ENCODE measurements at regions not wholly inside any gene's neighbourhood (a gene's known extent, or its start where the extent isn't known, plus 50 kb on each side); places are given as distances from the start of the nearest gene placed in this dataset.
"Not testable (repeated sequence)": the region's sequence is repeated elsewhere in the genome, so short reads cannot be mapped to it uniquely, and the experiment has no call there.

DNA sequence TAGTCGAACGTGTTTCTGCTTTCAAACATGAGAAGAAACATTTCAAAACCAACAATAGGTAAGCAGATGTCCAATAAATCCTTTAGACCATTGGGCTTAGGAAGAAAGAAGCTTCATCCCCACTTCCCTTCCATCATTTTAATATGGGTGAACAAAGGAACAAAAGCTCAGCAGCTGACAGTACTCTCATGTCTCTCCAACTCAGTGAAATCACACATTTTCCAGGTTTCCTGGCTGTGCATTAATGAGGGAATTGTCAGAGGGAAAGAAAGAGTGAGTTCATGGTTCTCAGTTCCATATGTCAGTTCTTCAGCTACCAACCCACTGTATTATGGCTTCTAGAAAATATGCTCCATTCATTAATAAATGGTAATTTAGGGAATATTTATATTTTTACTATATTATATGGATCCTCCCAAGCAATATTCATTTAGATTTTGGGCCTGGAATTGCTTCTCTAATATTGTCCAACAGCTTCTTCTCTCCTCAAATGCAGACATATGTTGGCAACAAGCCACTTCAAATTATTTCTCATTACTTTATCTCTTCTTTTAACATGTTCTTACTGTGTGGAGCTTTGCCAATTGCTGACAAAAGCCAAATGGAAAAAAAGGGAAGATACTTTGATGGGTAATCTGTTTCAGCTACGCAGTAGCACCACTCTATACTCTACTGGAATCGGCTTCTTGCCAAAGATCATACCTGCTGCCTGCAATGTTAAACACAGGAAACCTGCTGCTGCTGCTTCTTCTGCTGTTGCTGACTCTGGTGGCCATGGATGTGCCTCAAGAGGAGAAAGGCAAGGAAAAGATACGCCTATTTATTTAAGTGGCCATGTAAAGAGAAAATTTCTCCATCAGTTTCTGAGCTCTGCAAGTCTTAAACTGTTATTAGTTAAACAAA is 1757.6 kb downstream of the ARAP2 start:
- DNase-seq, result peak; percentile 29 to 57

DNA sequence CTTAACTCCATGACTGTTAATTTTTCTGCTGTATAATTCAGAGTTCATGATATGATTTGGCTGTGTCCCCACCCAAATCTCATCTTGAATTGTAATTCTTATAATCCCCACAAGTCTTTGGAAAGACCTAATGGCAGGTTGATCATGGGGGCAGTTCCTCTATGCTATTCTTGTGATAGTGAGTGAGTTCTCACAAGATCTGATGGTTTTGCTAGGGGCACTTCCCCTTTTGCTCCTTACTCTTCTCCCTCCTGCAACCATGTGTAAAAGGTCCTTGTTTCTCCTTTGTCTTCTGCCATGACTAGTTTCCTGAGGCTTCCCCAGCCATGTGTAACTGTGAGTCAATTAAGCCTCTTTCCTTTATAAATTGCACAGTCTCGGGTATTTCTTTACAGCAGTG is 1751.9 kb downstream of the ARAP2 start:
- no peak for DNase-seq

DNA sequence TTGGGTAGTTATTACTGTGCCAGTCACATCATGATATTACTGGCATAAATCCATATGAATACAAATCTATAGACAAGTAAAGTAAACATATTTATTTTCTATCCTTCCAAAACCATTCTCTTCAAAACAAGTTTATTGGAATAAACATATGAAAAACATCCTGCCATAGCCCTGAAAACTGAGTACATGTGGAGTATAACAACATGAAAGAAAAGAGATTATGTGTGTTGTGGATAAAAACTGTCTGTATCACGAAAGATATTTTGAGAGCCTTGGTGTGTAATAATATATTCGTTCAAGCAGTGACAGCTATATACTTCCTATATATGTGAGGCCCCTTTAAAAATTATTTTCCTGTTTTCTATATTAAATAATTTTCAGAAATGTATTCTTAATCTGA is 1742.2 kb downstream of the ARAP2 start:
- no peak for DNase-seq

DNA sequence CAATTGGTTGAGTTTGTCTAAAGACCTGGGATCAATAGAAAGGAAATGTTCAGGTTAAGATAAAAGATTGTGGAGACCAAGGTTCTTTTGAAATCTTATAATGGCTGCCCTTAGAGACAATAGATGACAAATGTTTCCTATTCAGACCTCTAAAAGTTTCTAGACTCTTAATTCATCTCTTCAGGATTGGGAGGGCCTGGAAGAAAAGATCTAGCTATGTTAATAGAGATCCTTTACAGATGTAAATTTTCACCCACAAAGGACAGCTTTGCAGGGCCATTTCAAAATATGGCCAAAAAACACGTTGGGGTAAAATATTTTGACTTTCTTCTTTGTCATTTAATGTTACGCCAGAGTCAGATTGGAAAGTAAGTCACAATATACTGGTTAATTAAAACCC is 1739.6 kb downstream of the ARAP2 start:
- DNase-seq, result not testable (repeated sequence)

DNA sequence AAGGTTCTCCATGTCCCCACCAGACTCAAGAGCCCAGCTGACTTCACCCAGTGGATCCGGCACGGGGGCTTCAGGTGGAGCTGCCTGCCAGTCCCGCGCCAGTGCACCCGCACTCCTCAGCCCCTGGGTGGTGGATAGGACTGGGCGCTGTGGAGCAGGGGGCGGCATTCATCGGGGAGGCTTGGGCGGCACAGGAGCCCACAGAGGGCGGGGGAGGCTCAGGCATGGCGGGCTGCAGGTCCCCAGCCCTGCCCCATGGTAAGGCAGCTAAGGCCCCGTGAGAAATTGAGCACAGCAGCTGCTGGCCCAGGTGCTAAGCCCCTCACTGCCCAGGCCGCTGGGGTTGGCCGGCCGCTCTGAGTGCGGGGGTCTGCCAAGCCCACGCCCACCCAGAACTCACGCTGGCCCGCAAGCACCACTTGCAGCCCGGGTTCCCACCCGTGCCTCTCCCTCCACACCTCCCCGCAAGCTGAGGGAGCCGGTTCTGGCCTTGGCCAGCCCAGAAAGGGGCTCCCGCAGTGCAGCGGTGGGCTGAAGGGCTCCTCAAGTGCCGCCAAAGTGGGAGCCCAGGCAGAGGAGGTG is 1737.7 kb downstream of the ARAP2 start:
- DNase-seq, result not testable (repeated sequence)

DNA sequence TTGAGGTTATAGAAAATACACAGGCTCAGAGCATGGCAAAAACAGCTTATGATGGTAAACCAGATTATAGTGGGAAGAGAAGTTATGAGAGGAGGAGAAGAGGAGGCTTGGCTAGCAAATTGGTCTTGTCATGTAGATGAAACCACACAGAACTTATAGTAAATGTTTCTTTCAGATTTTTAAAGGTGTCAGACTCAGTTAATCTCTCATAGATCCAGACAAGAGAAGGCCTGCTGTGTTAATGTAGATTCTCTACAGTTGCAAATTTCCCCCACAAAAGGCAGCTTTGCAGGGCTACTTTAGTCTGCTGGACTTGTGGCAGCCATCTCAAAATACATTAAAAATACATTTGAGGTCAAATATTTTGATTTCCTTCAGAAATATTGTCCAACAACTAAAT is 1731.7 kb downstream of the ARAP2 start:
- DNase-seq, result no peak

DNA sequence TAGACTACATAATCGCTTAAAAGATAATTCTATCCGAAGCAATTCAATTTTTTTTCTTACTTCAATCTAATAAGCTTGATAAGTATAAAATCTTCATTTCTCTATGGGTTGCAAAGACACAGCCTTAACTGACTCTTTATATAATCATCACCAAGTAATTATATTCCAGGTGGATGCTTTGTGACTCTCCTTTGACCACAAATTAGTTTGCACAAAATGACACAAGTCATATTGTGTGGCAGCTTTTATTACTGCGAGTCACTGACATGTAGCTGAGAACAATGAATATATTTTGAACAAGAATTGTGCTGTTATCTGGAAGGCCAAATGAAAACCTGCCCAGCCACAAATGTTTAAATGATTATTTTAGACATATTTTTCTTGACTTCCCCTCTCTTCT is 1727.8 kb downstream of the ARAP2 start:
- no peak for DNase-seq

DNA sequence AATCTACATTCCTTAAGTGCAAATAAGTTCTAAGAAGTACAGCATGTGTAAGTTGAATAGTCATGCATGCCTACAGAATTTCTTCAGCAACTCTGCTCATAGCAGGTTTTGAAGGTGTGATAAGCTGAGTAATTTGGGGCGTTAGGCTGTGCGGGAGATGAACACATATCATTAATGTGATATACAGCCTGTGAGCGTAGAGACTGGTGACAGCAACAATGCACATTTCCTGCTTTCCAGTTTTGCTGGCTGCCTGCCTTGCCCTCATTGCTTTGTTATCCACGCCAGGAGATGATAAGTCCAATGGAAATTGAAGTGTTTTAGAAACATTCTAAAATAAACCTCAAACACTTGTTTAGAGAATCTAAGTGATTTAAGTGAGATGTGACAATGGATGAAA is 1709.4 kb downstream of the ARAP2 start:
- DNase-seq, result no peak

DNA sequence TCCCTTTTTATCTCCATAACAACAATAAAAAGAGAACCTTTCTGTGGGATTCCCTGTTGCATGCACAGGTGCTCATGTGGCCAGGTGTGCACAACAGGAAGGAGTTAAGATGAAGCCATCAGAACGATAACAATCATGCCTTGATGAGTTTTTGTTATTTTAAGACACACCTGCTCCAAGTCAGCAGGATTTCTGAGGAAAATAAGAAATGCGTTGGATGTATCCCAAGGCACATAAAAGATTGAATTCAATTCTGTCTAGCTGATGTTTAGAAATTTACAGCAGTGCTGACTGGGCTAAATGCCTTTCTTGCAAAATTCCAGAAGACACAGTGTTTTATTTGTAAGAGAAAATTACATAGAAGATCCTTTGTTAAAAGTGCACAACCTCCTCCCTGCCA is 1678.2 kb downstream of the ARAP2 start:
- DNase-seq, result no peak

DNA sequence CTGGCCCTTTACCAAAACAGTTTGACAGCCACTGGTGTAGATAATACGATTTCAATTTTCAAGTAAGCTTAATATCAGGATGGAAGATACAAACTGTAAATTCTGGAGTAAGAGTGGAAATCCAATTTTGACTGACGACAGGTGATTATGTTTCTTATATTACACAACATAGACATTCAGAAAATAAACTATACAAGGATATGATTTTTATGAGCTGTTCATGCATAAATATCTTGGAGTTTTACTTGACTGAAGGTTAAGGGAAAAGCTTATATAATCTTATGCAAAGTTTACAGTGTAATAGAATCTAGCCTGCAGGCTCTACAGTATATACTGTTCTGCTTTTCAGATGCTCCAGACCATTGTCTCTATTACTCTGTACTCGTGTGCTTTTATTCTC is 1672.3 kb downstream of the ARAP2 start:
- no peak for DNase-seq

DNA sequence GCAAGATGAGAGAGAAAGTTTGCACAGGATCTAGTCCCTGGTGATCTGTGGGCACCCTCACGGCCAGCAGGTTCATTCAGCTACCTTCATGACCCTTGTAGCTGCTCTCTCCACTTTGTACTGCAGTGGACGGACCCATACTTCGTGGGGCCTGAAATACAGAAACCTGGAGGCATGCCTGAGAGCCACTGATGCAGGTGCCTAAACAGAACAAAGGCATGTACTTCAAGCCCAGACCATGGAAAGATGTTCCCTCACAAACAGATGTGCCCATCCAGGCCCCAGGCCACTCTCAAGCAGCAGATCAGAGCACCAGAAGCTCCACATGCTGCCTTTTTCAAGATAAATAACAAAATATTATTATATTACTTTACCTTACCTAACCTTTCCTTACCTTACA is 1629.0 kb downstream of the ARAP2 start:
- no peak for DNase-seq

DNA sequence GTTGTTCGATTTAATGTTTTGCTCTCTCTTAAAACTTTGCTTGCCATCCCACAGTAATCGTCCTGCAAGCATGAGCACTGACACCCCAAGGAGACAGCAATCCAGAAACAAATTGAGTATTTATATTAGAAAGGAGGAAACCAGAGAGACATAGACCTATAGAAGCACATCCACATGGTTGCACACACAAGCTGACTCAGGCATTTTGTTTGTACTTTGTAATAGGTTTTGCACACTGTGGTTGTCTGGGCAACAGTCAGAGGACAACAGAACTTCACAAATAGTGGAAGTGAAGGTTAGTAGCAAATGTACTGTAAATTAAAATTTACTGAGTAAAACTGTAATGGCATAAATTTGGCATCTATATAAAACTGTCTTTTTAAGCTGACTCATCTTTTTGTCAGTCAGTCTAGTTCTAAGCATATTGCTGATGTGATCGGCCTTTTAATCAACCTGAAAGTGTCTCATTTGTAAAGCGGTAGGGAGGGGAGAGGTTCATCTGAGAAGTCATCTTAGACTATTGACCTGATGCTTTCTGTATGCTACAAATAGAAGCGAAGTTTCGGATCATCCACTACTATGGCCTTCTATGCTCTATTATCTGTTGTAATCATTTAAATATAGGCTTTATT is 1624.7 kb downstream of the ARAP2 start:
- no peak for DNase-seq

DNA sequence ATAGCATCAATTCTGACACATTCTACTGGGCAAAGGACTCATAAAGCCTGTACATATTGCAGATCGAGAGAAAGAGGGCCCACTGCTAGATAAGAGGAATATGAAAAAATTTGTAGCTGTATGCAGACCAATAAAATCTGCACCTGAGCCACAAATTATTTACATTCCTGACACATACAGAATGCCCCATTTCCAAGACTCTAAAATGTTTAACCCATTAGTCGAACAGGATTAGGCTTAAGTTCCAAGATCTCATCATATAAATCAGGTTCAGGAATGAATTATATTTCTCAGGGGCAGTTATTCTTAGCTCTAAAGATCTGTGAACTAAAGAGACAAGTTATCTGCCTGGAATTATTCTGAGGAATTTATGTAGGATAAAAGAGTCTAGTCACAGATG is 1615.8 kb downstream of the ARAP2 start:
- DNase-seq, result no peak

DNA sequence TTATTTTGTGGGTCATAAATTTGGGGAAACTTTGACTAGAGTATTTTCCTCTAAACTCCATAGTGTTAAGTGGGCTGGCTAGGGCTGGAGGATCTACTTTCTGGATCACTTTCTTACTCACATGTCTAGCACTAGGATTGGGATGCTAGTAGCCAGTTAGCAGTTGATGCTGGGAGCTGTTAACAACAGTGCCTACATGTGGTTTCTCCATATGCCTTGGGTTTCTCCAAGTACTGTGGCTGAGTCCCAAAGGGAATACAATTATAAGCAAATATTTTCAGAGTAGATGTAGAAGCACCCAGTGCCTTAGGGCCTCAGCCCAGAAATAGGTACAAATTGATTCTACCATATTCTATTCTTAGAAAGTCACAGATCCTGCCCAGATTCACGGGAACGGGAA is 1614.9 kb downstream of the ARAP2 start:
- DNase-seq, result no peak

DNA sequence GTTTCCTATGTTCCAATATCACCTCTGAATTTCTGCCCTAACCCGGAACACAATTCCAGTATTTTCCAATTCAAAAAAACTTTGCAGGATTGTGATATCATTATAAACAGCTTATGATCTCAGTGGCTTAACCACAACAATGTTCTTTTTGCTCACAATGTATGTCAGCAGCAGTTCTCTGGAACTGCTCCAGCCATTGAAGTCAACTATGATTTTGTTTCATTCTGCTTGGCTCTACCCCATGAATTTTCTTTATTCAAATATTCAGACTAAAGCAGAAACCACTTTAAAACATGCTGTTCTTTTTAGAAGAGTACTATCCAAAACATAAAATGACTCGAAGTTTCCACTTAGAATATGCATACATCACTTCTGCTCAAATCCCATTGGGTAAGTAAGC is 1611.1 kb downstream of the ARAP2 start:
- no peak for DNase-seq

DNA sequence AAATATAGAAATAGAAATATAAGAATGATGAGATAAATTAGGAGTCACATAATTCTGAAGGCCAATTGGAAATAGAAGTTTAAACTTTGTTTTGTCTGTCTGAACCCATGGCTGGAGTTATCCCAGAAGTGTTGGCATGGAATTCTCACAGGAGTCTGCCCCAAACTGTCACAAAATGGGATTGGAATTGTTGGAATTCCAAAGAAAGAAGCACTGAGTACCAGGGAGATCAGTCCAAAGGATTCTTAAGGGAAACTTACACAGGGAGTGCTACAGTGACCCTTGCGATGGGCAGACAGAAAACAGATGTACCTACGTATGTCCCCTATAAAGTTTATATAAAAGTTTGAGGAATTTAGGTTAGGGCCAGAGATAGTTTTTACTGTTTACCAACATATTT is 1607.7 kb downstream of the ARAP2 start:
- no peak for DNase-seq

DNA sequence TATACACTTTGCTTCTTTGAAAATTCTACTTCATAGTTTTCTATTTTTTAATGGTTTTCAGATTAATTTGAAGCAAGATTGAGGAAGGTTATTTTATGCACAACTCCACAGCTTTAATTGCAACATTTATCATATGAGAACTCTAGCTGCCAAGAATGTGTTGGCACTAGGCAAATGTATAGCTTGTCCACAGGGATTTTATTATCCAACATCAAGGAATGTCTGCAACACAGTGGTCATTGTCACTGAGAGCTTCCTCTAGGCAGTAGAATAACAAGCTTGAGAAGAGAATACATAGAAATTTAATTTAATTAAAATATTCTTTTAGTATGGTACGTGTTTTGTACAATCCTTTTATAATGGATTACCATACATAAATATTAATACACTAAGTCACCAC is 1600.8 kb downstream of the ARAP2 start:
- peak in 1 of 2 experiments; percentile 21 for DNase-seq

DNA sequence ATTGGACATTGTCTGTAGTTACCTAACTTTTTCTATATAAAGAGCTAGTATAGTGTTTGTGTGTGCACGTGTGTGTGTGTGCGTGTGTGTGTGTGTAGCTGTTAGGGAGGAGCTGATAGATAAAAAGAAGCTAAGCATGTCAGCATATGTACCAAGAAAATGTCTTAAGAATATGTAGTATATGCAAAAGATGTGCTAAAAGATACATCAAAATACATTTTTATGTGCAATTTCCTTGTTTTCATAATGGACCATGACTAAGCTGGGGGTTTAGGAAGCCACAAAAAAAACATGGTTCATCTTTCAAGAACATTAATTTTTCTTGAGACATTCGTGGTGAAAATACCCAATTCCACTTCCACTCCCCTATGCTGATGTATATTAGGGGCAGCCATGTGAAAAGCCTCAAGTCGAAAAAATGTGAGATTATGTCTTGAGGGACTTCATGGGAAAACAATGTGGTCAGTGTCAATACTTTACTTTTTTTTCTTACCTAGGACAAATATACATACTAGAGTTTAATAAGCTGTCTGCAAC is 1599.7 kb downstream of the ARAP2 start:
- no peak for DNase-seq

DNA sequence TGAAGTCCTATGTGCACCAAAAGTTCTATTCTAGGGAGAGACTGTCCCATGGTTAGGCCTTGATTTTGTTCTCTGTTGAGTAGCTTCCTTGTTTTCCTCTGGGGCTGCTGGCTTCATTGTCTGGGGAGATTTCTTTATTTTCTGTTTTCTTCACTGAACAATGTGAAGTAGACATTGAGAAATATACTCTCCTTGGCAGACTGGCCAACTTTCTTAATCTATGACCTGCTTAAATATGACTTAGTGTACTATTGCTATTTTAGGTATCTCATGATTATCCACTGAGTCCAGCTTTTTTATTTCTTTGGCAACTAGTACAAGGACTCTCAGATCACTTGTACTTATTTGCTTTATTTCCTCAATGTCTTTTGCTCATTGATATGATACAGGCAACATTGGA is 1594.6 kb downstream of the ARAP2 start:
- no peak for DNase-seq

DNA sequence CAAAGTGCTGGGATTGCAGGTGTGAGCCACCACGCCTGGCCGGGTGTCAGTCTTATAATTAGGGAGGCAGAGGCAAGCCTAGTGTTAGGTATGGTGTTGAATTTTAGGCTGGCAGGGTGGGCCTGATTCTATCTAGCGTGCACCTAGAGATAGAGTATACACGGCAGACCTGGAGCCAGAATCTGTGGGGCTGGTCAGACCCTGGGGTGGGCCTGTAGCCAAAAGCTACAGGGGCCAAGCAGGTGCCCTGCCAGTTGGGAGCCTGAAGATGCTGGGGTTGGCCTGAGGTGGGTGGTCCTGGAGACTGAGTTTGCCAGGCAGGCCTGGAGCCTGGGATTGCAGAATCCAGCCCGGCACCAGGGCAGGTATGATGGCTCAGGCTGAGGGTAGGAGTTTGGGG is 1580.3 kb downstream of the ARAP2 start:
- no peak for DNase-seq

DNA sequence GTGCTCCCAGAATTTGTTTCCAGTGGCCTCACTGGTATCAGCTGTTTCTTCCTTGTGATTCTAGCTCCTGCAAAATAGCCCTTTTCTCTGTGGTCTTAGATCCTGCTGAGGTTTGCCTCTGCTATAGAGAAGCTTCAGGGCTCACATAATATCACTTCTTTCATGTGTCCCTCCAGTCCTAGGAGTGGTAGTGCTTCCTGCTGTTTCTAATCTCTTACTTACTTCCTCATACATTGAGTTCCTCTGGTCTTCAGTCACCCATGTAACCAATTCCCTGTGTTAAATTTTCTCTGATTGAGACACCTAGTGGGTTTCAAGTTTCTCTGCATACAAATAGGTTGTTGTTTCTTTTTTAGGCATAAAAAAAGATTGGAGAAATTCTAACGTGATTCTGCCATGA is 1567.9 kb downstream of the ARAP2 start:
- no peak for DNase-seq

DNA sequence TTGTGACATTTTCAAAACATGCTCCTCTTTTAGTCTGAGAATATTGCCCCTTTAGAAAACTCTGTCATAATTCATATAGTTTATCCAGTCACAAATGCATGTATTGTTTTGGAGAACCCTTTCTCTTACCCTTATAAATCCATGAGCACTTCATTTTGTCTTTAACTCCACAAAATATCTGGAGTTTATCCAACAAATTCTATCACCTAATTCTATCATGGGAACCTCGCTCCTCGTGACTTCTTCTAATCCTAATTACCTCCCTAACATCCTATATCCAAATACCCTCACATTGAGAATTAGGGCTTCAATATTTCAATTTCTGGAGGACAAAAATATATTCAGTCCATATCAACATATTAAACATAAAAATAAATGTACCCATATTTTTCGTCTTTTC is 1565.9 kb downstream of the ARAP2 start:
- DNase-seq, result no peak

DNA sequence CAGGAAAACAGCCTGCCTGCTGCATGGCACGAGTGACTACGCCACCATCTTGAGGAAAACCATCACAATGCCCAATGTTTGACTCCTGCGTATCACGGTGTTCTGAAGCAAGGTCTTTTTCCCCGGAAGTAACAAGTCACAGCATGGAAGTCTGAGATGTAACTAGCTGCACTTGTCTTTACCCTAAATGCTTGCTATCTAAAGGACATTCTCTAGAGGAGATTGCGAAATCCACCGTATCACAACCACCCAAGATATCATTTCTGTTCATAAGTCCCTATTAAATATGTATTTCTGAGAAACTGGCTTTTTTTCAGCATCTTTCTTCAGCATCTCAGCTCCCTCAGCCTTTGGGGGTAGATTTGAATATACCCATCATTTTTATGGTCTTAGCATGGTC is 1565.1 kb downstream of the ARAP2 start:
- no peak for DNase-seq

DNA sequence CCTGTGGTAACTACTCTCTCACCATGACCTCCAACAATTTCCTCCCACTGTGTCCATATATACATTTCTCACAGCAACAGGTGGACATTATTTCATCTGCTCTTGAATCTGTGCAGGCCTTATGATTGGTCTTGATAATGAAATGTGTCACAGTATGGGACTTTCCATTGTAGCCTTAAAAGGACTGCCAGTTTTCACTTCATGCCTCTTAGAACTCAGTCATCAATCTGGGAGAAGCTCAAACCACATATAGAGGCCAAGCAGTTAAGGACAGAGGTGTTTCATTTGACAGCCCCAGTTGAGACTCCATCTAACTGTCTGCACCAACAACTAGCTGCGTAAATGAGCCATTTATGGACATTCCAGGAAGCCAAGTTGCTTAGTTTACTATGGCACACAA is 1534.8 kb downstream of the ARAP2 start:
- DNase-seq, result no peak

Data from NCI-H446 (cell line).